ENCODE measurements at regions not wholly inside any gene's neighbourhood (a gene's known extent, or its start where the extent isn't known, plus 50 kb on each side); places are given as distances from the start of the nearest gene placed in this dataset.

- no peak for TF ChIP-seq CHD7 (IDR thresholded peaks at IDR 0.05; ENCODE audit: insufficient replicate concordance, low read length)
- TF ChIP-seq RBBP5 (IDR thresholded peaks at IDR 0.05; ENCODE audit: borderline replicate concordance, low read depth, low read length) = no peak
- no peak for TF ChIP-seq JUND (IDR thresholded peaks at IDR 0.05; ENCODE audit: low read length)
- no peak for TF ChIP-seq SUZ12 (IDR thresholded peaks at IDR 0.05; ENCODE audit: low read length)
- TF ChIP-seq SRF (IDR thresholded peaks at IDR 0.05; ENCODE audit: low read depth, low read length) = no peak
- TF ChIP-seq SIX5 (IDR thresholded peaks at IDR 0.05; ENCODE audit: low read depth, low read length) = no peak
- TF ChIP-seq KDM5A (IDR thresholded peaks at IDR 0.05; ENCODE audit: low read length) = no peak
- TF ChIP-seq TCF12 (IDR thresholded peaks at IDR 0.05; ENCODE audit: low read depth, low read length) = no peak
- no peak for TF ChIP-seq YY1 (IDR thresholded peaks at IDR 0.05; ENCODE audit: low read depth, low read length)
- TF ChIP-seq HDAC2 (IDR thresholded peaks at IDR 0.05; ENCODE audit: borderline replicate concordance in 1 of 2, low read depth in 2 of 2, low read length in 2 of 2) = no peak
- TF ChIP-seq TBP (IDR thresholded peaks at IDR 0.05; ENCODE audit: low read depth, low read length) = no peak
- TF ChIP-seq EZH2 (IDR thresholded peaks at IDR 0.05; ENCODE audit: low read depth, low read length, severe bottlenecking) = no peak
These were observed 1336.1 kb upstream of the CDH9 start (continued) for GRCh38 chr5:28374492-28374967.

All from H1 (cell line).